IMR-90 (cell line): ENCODE measurements at regions not wholly inside any gene's neighbourhood (a gene's known extent, or its start where the extent isn't known, plus 50 kb on each side); places are given as distances from the start of the nearest gene placed in this dataset.
A peak's percentile ranks its signal among the peaks of the same experiment; 100 is the strongest.

ENCODE experiments used
- ATAC-seq: fragments of 200-7000 bp; cut with Tn5 transposase; 2 replicates; pipeline ENCODE4 v1.9.1; 2020; ENCODE audit warnings: low read depth, mild to moderate bottlenecking, moderate library complexity
- BruUV-seq: library from RNA; stranded (reverse); fragments of 400-500 nt; replicated peaks from 2 replicates; lab custom pipeline; 2021; lab: Mats Ljungman, UMichigan
- CTCF ChIA-PET: fragments of 300-600 bp; formaldehyde crosslinking; extraction: SDS; loops from one replicate; lab custom pipeline; 2021; ENCODE audit warnings: antibody characterized with exemption; lab: Yijun Ruan, JAX
- POLR2A ChIA-PET: fragments of 300-600 bp; sonication (Branson Sonifier 250); formaldehyde crosslinking; loops from one replicate; lab custom pipeline; 2022; ENCODE audit warnings: antibody characterized with exemption; ENCODE audit not compliant: unreplicated experiment; lab: Charles Lee
- DNase-seq: peaks from one replicate; pipeline ENCODE4 v3.0.0; 2013
- H2AFZ ChIP-seq: replicated peaks from 2 replicates; pipeline ENCODE3; 2013; ENCODE audit warnings: low read length, mild to moderate bottlenecking; ENCODE audit not compliant: poor library complexity
- H2AK5ac ChIP-seq: 2 replicates; pipeline ENCODE4 v1.6.1; 2013; ENCODE audit warnings: low read depth, low read length, inconsistent platforms
- H2AK9ac ChIP-seq: replicated peaks from 2 replicates; pipeline ENCODE3; 2013; ENCODE audit warnings: mild to moderate bottlenecking, low read depth, low read length, moderate library complexity; ENCODE audit not compliant: poor library complexity
- H2BK120ac ChIP-seq: 2 replicates; pipeline ENCODE4 v1.6.1; 2013; ENCODE audit warnings: low read depth, low read length, inconsistent platforms
- H2BK15ac ChIP-seq: 3 replicates; pipeline ENCODE4 v1.6.1; 2013; ENCODE audit warnings: low read depth, low read length, inconsistent platforms
- H2BK20ac ChIP-seq: 2 replicates; pipeline ENCODE4 v1.6.1; 2013; ENCODE audit warnings: low read depth, mild to moderate bottlenecking, inconsistent platforms, low read length, moderate library complexity
- H2BK5ac ChIP-seq: 2 replicates; pipeline ENCODE4 v1.6.1; 2013; ENCODE audit warnings: mild to moderate bottlenecking, low read depth, low read length, inconsistent platforms; ENCODE audit not compliant: poor library complexity, severe bottlenecking
- H3K14ac ChIP-seq: replicated peaks from 2 replicates; pipeline ENCODE4 v1.6.1; 2013; ENCODE audit warnings: low read depth, low read length, inconsistent platforms
- H3K18ac ChIP-seq: 2 replicates; pipeline ENCODE4 v1.6.1; 2013; ENCODE audit warnings: low read depth, low read length, control low read depth
- H3K23ac ChIP-seq: 2 replicates; pipeline ENCODE4 v1.6.1; 2013; ENCODE audit warnings: low read depth, low read length, inconsistent platforms
- H3K27ac ChIP-seq: 2 replicates; pipeline ENCODE4 v1.5.1; 2013; ENCODE audit warnings: mild to moderate bottlenecking, control low read depth, low read length; ENCODE audit not compliant: insufficient read depth
- H3K27me3 ChIP-seq: 2 replicates; pipeline ENCODE4 v1.6.1; 2013; ENCODE audit warnings: low read length; ENCODE audit not compliant: control insufficient read depth, insufficient read depth
- H3K36me3 ChIP-seq: 2 replicates; pipeline ENCODE4 v1.6.1; 2013; ENCODE audit warnings: low read length, mixed read lengths; ENCODE audit not compliant: control insufficient read depth, insufficient read depth
- H3K4ac ChIP-seq: 2 replicates; pipeline ENCODE4 v1.6.1; 2013; ENCODE audit warnings: low read depth, low read length, inconsistent platforms
- H3K4me1 ChIP-seq: 2 replicates; pipeline ENCODE4 v1.6.1; 2013; ENCODE audit warnings: low read length, mixed read lengths; ENCODE audit not compliant: control insufficient read depth, insufficient read depth
- H3K4me2 ChIP-seq: 2 replicates; pipeline ENCODE4 v1.6.1; 2013; ENCODE audit warnings: low read depth, mild to moderate bottlenecking, control low read depth, low read length, moderate library complexity
- H3K4me3 ChIP-seq: 2 replicates; pipeline ENCODE4 v1.5.1; 2013; ENCODE audit warnings: low read depth, mild to moderate bottlenecking, control low read depth, low read length, moderate library complexity; ENCODE audit not compliant: insufficient read depth
- H3K56ac ChIP-seq: 2 replicates; pipeline ENCODE4 v1.6.1; 2013; ENCODE audit warnings: low read length, inconsistent platforms; ENCODE audit not compliant: insufficient read depth; ENCODE audit errors: extremely low read depth
- H3K79me1 ChIP-seq, 2 experiments: 2 replicates each; pipeline ENCODE4 v1.6.1; 2013; ENCODE audit warnings: low read length in 2 of 2, inconsistent platforms in 1 of 2, low read depth in 1 of 2
- H3K9ac ChIP-seq: 2 replicates; pipeline ENCODE4 v1.6.1; 2013; ENCODE audit warnings: low read depth, low read length, control low read depth
- H3K9me1 ChIP-seq: 2 replicates; pipeline ENCODE4 v1.6.1; 2013; ENCODE audit warnings: low read length, inconsistent platforms; ENCODE audit not compliant: insufficient read depth
- H3K9me3 ChIP-seq: 2 replicates; pipeline ENCODE4 v1.6.1; 2013; ENCODE audit warnings: low read length; ENCODE audit not compliant: control insufficient read depth, insufficient read depth
- H4K20me1 ChIP-seq: 2 replicates; pipeline ENCODE4 v1.6.1; 2013; ENCODE audit warnings: low read length, inconsistent platforms; ENCODE audit not compliant: insufficient read depth
- H4K5ac ChIP-seq: 2 replicates; pipeline ENCODE4 v1.6.1; 2013; ENCODE audit warnings: mild to moderate bottlenecking, low read depth, low read length, control low read depth
- H4K8ac ChIP-seq, 2 experiments: 2 replicates each; pipeline ENCODE4 v1.6.1; 2013; ENCODE audit warnings: low read depth in 2 of 2, low read length in 2 of 2, control low read depth in 1 of 2, inconsistent platforms in 1 of 2
- H4K91ac ChIP-seq: 2 replicates; pipeline ENCODE4 v1.6.1; 2013; ENCODE audit warnings: low read depth, low read length, inconsistent platforms; ENCODE audit not compliant: insufficient read depth
- BHLHE40 ChIP-seq: fragments of 150-350 bp; IDR thresholded peaks from 2 replicates; pipeline ENCODE4 v1.6.1; 2016; ENCODE audit warnings: mild to moderate bottlenecking, low read depth, low read length
- CEBPB ChIP-seq: IDR thresholded peaks from 2 replicates; pipeline ENCODE4 v1.6.1; 2012; ENCODE audit warnings: low read depth, low read length, improper control_type of control experiment
- dilution Hi-C: fragments of 300-500 bp; cut with HindIII; formaldehyde crosslinking; loops from one replicate; pipeline ENCODE4 v1.14.3; 2018; ENCODE audit warnings: low sequenced_read_pairs; ENCODE audit not compliant: unreplicated experiment
- in situ Hi-C: fragments of 300-500 bp; cut with MboI; formaldehyde crosslinking; loops from 3 replicates; pipeline ENCODE4 v1.14.3; 2019; ENCODE audit warnings: low sequenced_read_pairs, inconsistent platforms, mixed read lengths
- intact Hi-C: fragments of 100-400 bp; cut with micrococcal nuclease; formaldehyde crosslinking; loops from 2 replicates; pipeline ENCODE4 v1.10.0; 2022

DNA sequence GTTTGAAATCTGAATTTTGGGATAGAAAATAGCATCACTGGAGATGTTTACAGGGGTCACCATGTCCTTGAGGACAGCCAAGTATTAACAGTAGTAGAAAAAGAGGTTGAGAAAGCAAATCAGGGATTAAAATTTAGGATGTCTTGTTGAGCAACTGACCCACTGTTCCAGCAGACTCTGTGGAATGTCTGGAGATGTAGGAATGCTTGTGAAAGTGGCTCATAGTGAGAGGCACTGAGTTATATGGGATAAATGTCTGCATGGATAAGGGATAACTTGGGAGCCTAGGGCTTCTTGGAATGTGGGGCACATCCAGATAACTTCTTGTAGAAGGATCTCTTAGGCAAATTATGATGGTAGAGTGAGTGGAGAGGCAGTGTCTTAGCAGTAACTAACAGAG is 495.0 kb downstream of the TMX3 start:
- Histone ChIP-seq H3K36me3 (no peaks in the 10 kb centered on the region), H4K5ac (no peak overlapping the region), H3K14ac (no peak overlapping the region), H3K56ac (no peak overlapping the region; the same call in 1 of the 2 replicates), H3K23ac (no peak overlapping the region), H3K9me3 (no peaks in the 10 kb centered on the region), H2BK5ac (no peak overlapping the region), H2AFZ (peak overlapping the region; percentile 33), H3K27me3 (no peaks in the 10 kb centered on the region), H2AK5ac (no peak overlapping the region), H3K27ac (no peak overlapping the region), H3K9ac (no peak overlapping the region), H3K4me3 (no peak overlapping the region), H4K91ac (no peak overlapping the region), H3K9me1 (0 out of 2 replicates have a peak, but pooled peaks cover 3% of the 10 kb centered on the region), H4K20me1 (no peaks in the 10 kb centered on the region), H2AK9ac (no peak overlapping the region), H3K79me1 (no peaks in the 10 kb centered on the region), H3K4me1 (peaks cover 1% of the 10 kb centered on the region; the same call in 1 of the 2 replicates), H3K18ac (no peak overlapping the region), H2BK20ac (no peak overlapping the region), H3K4ac (no peak overlapping the region), H2BK15ac (no peak overlapping the region), H4K8ac (no peak overlapping the region), H3K4me2 (no peak overlapping the region), H2BK120ac (no peak overlapping the region)
- peak; percentile 59 for ATAC-seq
- intact Hi-C loops (no loop called here), dilution Hi-C loops (no loop called here), in situ Hi-C loops (no loop called here)
- CTCF ChIA-PET: no interaction called here
- peak; percentile 24 for DNase-seq
- POLR2A ChIA-PET: no interaction called here
- TF ChIP-seq BHLHE40 (no peak), CEBPB (peak; percentile 46)
- no TSS peak for BruUV-seq
